GM20000 (cell line): ENCODE measurements at regions not wholly inside any gene's neighbourhood (a gene's known extent, or its start where the extent isn't known, plus 50 kb on each side); places are given as distances from the start of the nearest gene placed in this dataset.

Experiments used
- DNase-seq: peaks from one replicate; pipeline ENCODE4 v3.0.0; 2012; ENCODE audit warnings: low spot score
- CTCF ChIP-seq: IDR thresholded peaks from 2 replicates; pipeline ENCODE4 v1.5.1; 2012; ENCODE audit warnings: mild to moderate bottlenecking, control low read depth; ENCODE audit errors: extremely low read depth, missing control alignments

GRCh38 chr6:93829009-93829408 is 409.6 kb upstream of the EPHA7 start:
- no peak for TF ChIP-seq CTCF

GRCh38 chr6:93828553-93828952 is 409.2 kb upstream of the EPHA7 start:
- no peak for DNase-seq
- TF ChIP-seq CTCF = no peak

More at GRCh38 chr6:93829009-93829408, 409.6 kb upstream of the EPHA7 start:
- no peak for DNase-seq

GRCh38 chr6:93827728-93828127 is 408.4 kb upstream of the EPHA7 start:
- no peak for DNase-seq
- no peak for TF ChIP-seq CTCF

GRCh38 chr6:93825950-93826349 is 406.6 kb upstream of the EPHA7 start:
- no peak for DNase-seq
- TF ChIP-seq CTCF = no peak

- TF ChIP-seq CTCF = no peak
- no peak for DNase-seq
Observed at GRCh38 chr6:93823489-93823888, 404.1 kb upstream of the EPHA7 start.

GRCh38 chr6:93822434-93823265 is 403.3 kb upstream of the EPHA7 start:
- no peak for DNase-seq
- no peak for TF ChIP-seq CTCF

- TF ChIP-seq CTCF = no peak
- no peak for DNase-seq
Observed at GRCh38 chr6:93821953-93822352, 402.6 kb upstream of the EPHA7 start.
